RWPE2 (cell line): ENCODE measurements at regions not wholly inside any gene's neighbourhood (a gene's known extent, or its start where the extent isn't known, plus 50 kb on each side); places are given as distances from the start of the nearest gene placed in this dataset.

Source experiments
- ATAC-seq: fragments of 200-7000 bp; cut with Tn5 transposase; 3 replicates; pipeline ENCODE4 v1.9.1; 2021; ENCODE audit warnings: low read depth
- DNase-seq: peaks from one replicate; pipeline ENCODE4 v3.0.0-alpha.2; 2020; ENCODE audit warnings: low spot score
- H3K27ac ChIP-seq: fragments of 450-650 bp; 2 replicates; pipeline ENCODE4 v1.5.1; 2017; ENCODE audit warnings: mild to moderate bottlenecking; ENCODE audit not compliant: poor library complexity, severe bottlenecking
- H3K27me3 ChIP-seq: fragments of 250-450 bp; sonication (Bioruptor Pico); 2 replicates; pipeline ENCODE4 v1.5.1; 2021; ENCODE audit warnings: mild to moderate bottlenecking, moderate library complexity; ENCODE audit not compliant: insufficient read depth, poor library complexity, severe bottlenecking
- H3K36me3 ChIP-seq: fragments of 250-450 bp; sonication (Bioruptor Pico); 2 replicates; pipeline ENCODE4 v1.5.1; 2020; ENCODE audit warnings: low read depth, mild to moderate bottlenecking, moderate library complexity
- H3K4me1 ChIP-seq: fragments of 250-450 bp; sonication (Bioruptor Pico); 2 replicates; pipeline ENCODE4 v1.5.1; 2021; ENCODE audit warnings: mild to moderate bottlenecking, moderate library complexity; ENCODE audit not compliant: insufficient read depth, poor library complexity, severe bottlenecking
- H3K4me3 ChIP-seq: fragments of 250-450 bp; sonication (Bioruptor Pico); 2 replicates; pipeline ENCODE4 v1.5.1; 2021; ENCODE audit warnings: mild to moderate bottlenecking, moderate library complexity; ENCODE audit not compliant: severe bottlenecking
- H3K9me3 ChIP-seq: fragments of 250-450 bp; sonication (Bioruptor Pico); 2 replicates; pipeline ENCODE4 v1.5.1; 2021; ENCODE audit warnings: mild to moderate bottlenecking, moderate library complexity; ENCODE audit not compliant: severe bottlenecking
- CTCF ChIP-seq: fragments of 450-650 bp; IDR thresholded peaks from one replicate; pipeline ENCODE4 v1.5.1; 2017; ENCODE audit warnings: mild to moderate bottlenecking, moderate library complexity; ENCODE audit not compliant: poor library complexity, severe bottlenecking

DNA sequence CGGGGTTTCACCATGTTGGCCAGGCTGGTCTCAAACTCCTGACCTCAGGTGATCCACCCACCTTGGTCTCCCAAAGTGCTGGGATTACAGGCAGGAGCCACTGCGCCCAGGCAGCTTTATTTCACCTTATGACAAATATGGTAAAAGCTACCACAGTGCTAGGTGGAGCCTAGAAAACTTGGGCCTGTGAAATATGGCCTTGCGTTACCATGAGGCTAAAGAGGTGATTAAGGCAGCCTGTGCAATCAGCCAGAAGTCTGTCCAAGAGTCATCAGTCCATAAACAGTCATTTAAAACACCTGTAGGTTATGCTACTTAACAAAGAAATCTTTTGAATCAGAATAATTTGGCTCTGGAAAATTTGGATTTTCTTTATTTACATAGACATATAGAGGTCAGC is 114.8 kb upstream of the ANKH start:
- H3K36me3 ChIP-seq: no peaks in the 10 kb centered on the region
- ATAC-seq (no peak), DNase-seq (no peak)
- H3K27ac ChIP-seq: no peak overlapping the region
- H3K4me3 ChIP-seq: no peak overlapping the region
- H3K27me3 ChIP-seq: no peaks in the 10 kb centered on the region
- TF ChIP-seq CTCF: no peak
- H3K9me3 ChIP-seq: no peaks in the 10 kb centered on the region
- no peaks in the 10 kb centered on the region for H3K4me1 ChIP-seq

DNA sequence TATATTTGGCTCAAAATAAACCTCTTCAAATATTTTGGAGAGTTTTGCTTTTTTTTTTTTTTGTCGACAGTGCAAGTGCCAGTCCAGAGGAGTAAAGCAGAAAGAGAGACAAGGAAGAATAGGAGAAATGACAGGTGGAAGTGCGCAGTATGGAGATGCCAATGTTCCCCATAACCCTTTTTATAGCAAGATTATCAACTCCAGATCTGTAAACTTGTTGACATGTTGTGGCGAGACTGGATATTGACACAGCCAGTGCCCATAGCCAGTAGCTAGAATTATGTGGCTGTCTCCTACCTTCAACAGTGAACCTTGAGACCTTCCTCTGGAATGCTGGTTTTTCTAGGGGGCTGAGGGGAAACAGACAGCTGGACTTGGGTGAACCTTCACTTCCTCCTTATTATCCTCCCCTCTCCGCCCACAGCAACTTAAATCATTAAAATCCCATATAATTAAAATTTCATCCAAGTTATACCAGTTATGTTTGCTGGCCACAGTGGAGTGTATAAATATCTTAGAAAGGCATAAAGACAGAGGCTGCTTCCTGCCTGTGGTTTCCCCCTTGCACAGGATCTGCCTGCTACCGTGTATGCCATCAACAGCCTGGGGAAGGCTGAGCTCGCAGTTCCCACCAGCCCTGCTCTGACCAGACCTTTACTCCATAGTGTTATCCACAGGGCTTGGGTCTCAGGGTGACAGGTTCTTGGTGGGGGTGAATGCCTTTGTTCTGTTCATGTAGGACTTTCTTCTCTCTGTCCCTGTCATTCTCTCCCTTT is 112.3 kb upstream of the ANKH start:
- Histone ChIP-seq H3K36me3 (no peaks in the 10 kb centered on the region), H3K4me1 (no peaks in the 10 kb centered on the region), H3K9me3 (no peaks in the 10 kb centered on the region), H3K27me3 (no peaks in the 10 kb centered on the region), H3K4me3 (no peak overlapping the region), H3K27ac (no peak overlapping the region)
- ATAC-seq (peak; percentile 41; the same call in 1 of the 3 replicates), DNase-seq (no peak)
- TF ChIP-seq CTCF: no peak

- no peak for DNase-seq
- H3K9me3 ChIP-seq: no peaks in the 10 kb centered on the region
- no peak overlapping the region for H3K4me3 ChIP-seq
- no peaks in the 10 kb centered on the region for H3K4me1 ChIP-seq
- no peaks in the 10 kb centered on the region for H3K27me3 ChIP-seq
- H3K36me3 ChIP-seq: no peaks in the 10 kb centered on the region
- ATAC-seq: no peak
- H3K27ac ChIP-seq: no peak overlapping the region
- no peak for TF ChIP-seq CTCF
These were observed 109.1 kb upstream of the ANKH start for GRCh38 chr5:14980698-14981097.

GRCh38 chr5:14977058-14977685 is 105.6 kb upstream of the ANKH start:
- Histone ChIP-seq H3K27me3 (no peaks in the 10 kb centered on the region), H3K27ac (no peak overlapping the region), H3K4me3 (no peak overlapping the region), H3K4me1 (no peaks in the 10 kb centered on the region), H3K36me3 (no peaks in the 10 kb centered on the region), H3K9me3 (no peaks in the 10 kb centered on the region)
- ATAC-seq (0 out of 3 replicates have a peak, but pooled peaks have one; percentile 25), DNase-seq (no peak)
- TF ChIP-seq CTCF: no peak

GRCh38 chr5:14976486-14976885 is 104.9 kb upstream of the ANKH start:
- no peak for TF ChIP-seq CTCF
- H3K4me1 ChIP-seq: no peaks in the 10 kb centered on the region
- ATAC-seq (no peak), DNase-seq (no peak)
- H3K36me3 ChIP-seq: no peaks in the 10 kb centered on the region
- no peak overlapping the region for H3K27ac ChIP-seq
- H3K9me3 ChIP-seq: no peaks in the 10 kb centered on the region
- H3K4me3 ChIP-seq: no peak overlapping the region
- no peaks in the 10 kb centered on the region for H3K27me3 ChIP-seq
